Activated CD4-positive, alpha-beta T cell treated with anti-CD3 and anti-CD28 coated beads, Interleukin-2, amount 10 ng/mL, durations not matched to agents 7 days and 5 days (primary cell): ENCODE measurements at regions not wholly inside any gene's neighbourhood (a gene's known extent, or its start where the extent isn't known, plus 50 kb on each side); places are given as distances from the start of the nearest gene placed in this dataset.

Experiments
- CTCF ChIA-PET: fragments of 350-600 bp; sonication (Branson Sonifier 250); formaldehyde crosslinking; loops from one replicate; lab custom pipeline; 2021; ENCODE audit warnings: antibody characterized with exemption; lab: Charles Lee
- POLR2A ChIA-PET: fragments of 350-600 bp; sonication (Branson Sonifier 250); formaldehyde crosslinking; loops from one replicate; lab custom pipeline; 2021; ENCODE audit warnings: antibody characterized with exemption; lab: Charles Lee
- DNase-seq: peaks from one replicate; pipeline ENCODE4 v3.0.0-alpha.2; 2020
- H3K27ac Mint-ChIP-seq: one replicate; pipeline ENCODE4 v1.8.0; 2021; ENCODE audit warnings: mild to moderate bottlenecking, moderate library complexity, mixed read lengths
- H3K27me3 Mint-ChIP-seq: one replicate; pipeline ENCODE4 v1.8.0; 2021; ENCODE audit warnings: mixed read lengths
- H3K36me3 Mint-ChIP-seq: one replicate; pipeline ENCODE4 v1.8.0; 2021; ENCODE audit warnings: low read depth, mixed read lengths
- H3K4me1 Mint-ChIP-seq: one replicate; pipeline ENCODE4 v1.8.0; 2021; ENCODE audit warnings: mixed read lengths
- H3K4me3 Mint-ChIP-seq: one replicate; pipeline ENCODE4 v1.8.0; 2021; ENCODE audit warnings: mild to moderate bottlenecking, moderate library complexity, mixed read lengths
- H3K9me3 Mint-ChIP-seq: one replicate; pipeline ENCODE4 v1.8.0; 2021; ENCODE audit warnings: mixed read lengths

GRCh38 chr9:14479163-14479560, 165.2 kb upstream of the NFIB start:
- POLR2A ChIA-PET, result no interaction called here
- Mint-ChIP-seq H3K27me3 (peaks cover 3% of the 10 kb centered on the region), H3K27ac (no peak overlapping the region)

GRCh38 chr9:14478175-14479162, 164.5 kb upstream of the NFIB start:
- CTCF ChIA-PET, result interaction anchor here (1.0 kb wide), 1 partner anchor 13 kb away, joined by 3 read pairs; no protein-coding TSS in a partner anchor
- no peaks in the 10 kb centered on the region for H3K9me3 Mint-ChIP-seq
- no peak overlapping the region for H3K4me3 Mint-ChIP-seq
- no peak for DNase-seq
- no peaks in the 10 kb centered on the region for H3K36me3 Mint-ChIP-seq
- H3K4me1 Mint-ChIP-seq, result no peaks in the 10 kb centered on the region
- POLR2A ChIA-PET, result no interaction called here
- no peak overlapping the region for H3K27ac Mint-ChIP-seq
- H3K27me3 Mint-ChIP-seq, result peaks cover 3% of the 10 kb centered on the region

More at GRCh38 chr9:14479163-14479560, 165.2 kb upstream of the NFIB start:
- CTCF ChIA-PET, result interaction anchor here (0.7 to 1.0 kb wide), 2 partner anchors 13 to 20 kb away, joined by 3 to 4 read pairs; no protein-coding TSS in a partner anchor
- DNase-seq, result no peak
- Mint-ChIP-seq H3K4me3 (no peak overlapping the region), H3K36me3 (no peaks in the 10 kb centered on the region), H3K4me1 (no peaks in the 10 kb centered on the region), H3K9me3 (no peaks in the 10 kb centered on the region)

- no peak for DNase-seq
- Mint-ChIP-seq H3K4me3 (no peak overlapping the region), H3K4me1 (no peaks in the 10 kb centered on the region), H3K36me3 (no peaks in the 10 kb centered on the region), H3K27ac (no peak overlapping the region), H3K27me3 (peaks cover 1% of the 10 kb centered on the region), H3K9me3 (no peaks in the 10 kb centered on the region)
- ChIA-PET POLR2A (no interaction called here), CTCF (no interaction called here)
These were observed 157.1 kb upstream of the NFIB start for GRCh38 chr9:14471041-14471440.

GRCh38 chr9:14467675-14468374, 153.9 kb upstream of the NFIB start:
- Mint-ChIP-seq H3K9me3 (no peaks in the 10 kb centered on the region), H3K36me3 (no peaks in the 10 kb centered on the region), H3K27ac (no peak overlapping the region), H3K4me1 (no peaks in the 10 kb centered on the region), H3K27me3 (peaks cover 1% of the 10 kb centered on the region), H3K4me3 (no peak overlapping the region)
- DNase-seq, result no peak
- POLR2A ChIA-PET, result interaction anchor here (0.6 kb wide), 1 partner anchor 98 kb away, joined by 3 read pairs; no protein-coding TSS in a partner anchor
- CTCF ChIA-PET, result no interaction called here

- Mint-ChIP-seq H3K36me3 (no peaks in the 10 kb centered on the region), H3K4me3 (no peak overlapping the region), H3K4me1 (no peaks in the 10 kb centered on the region), H3K27ac (no peak overlapping the region), H3K9me3 (no peaks in the 10 kb centered on the region), H3K27me3 (peaks cover under 1% of the 10 kb centered on the region)
- CTCF ChIA-PET, result no interaction called here
- POLR2A ChIA-PET, result no interaction called here
- no peak for DNase-seq
These were observed 152.9 kb upstream of the NFIB start for GRCh38 chr9:14466828-14467227.

- H3K27me3 Mint-ChIP-seq, result no peaks in the 10 kb centered on the region
- H3K4me3 Mint-ChIP-seq, result no peak overlapping the region
- CTCF ChIA-PET, result interaction anchor here (1.2 kb wide), 1 partner anchor 13 kb away, joined by 3 read pairs; no protein-coding TSS in a partner anchor
- no peak for DNase-seq
- no peak overlapping the region for H3K27ac Mint-ChIP-seq
- no peaks in the 10 kb centered on the region for H3K4me1 Mint-ChIP-seq
- H3K9me3 Mint-ChIP-seq, result no peaks in the 10 kb centered on the region
- H3K36me3 Mint-ChIP-seq, result no peaks in the 10 kb centered on the region
- POLR2A ChIA-PET, result no interaction called here
These were observed 152.5 kb upstream of the NFIB start for GRCh38 chr9:14466429-14466818.

GRCh38 chr9:14462950-14463349, 149.0 kb upstream of the NFIB start:
- POLR2A ChIA-PET, result no interaction called here
- Mint-ChIP-seq H3K36me3 (no peaks in the 10 kb centered on the region), H3K4me3 (no peak overlapping the region), H3K4me1 (no peaks in the 10 kb centered on the region), H3K27me3 (no peaks in the 10 kb centered on the region), H3K27ac (no peak overlapping the region), H3K9me3 (no peaks in the 10 kb centered on the region)
- DNase-seq, result no peak
- CTCF ChIA-PET, result no interaction called here

- DNase-seq, result no peak
- Mint-ChIP-seq H3K36me3 (no peaks in the 10 kb centered on the region), H3K4me1 (no peaks in the 10 kb centered on the region), H3K27ac (no peak overlapping the region), H3K27me3 (no peaks in the 10 kb centered on the region), H3K9me3 (no peaks in the 10 kb centered on the region), H3K4me3 (no peak overlapping the region)
- ChIA-PET POLR2A (no interaction called here), CTCF (no interaction called here)
These were observed 141.3 kb upstream of the NFIB start for GRCh38 chr9:14455243-14455642.

GRCh38 chr9:14453286-14453685, 139.3 kb upstream of the NFIB start:
- POLR2A ChIA-PET, result no interaction called here
- H3K27ac Mint-ChIP-seq, result no peak overlapping the region
- CTCF ChIA-PET, result no interaction called here
- H3K36me3 Mint-ChIP-seq, result no peaks in the 10 kb centered on the region
- H3K27me3 Mint-ChIP-seq, result no peaks in the 10 kb centered on the region
- DNase-seq, result no peak
- no peak overlapping the region for H3K4me3 Mint-ChIP-seq
- H3K4me1 Mint-ChIP-seq, result no peaks in the 10 kb centered on the region
- no peaks in the 10 kb centered on the region for H3K9me3 Mint-ChIP-seq

GRCh38 chr9:14452539-14452938, 138.6 kb upstream of the NFIB start:
- Mint-ChIP-seq H3K4me1 (no peaks in the 10 kb centered on the region), H3K27ac (no peak overlapping the region), H3K4me3 (no peak overlapping the region), H3K36me3 (no peaks in the 10 kb centered on the region), H3K27me3 (no peaks in the 10 kb centered on the region), H3K9me3 (no peaks in the 10 kb centered on the region)
- POLR2A ChIA-PET, result no interaction called here
- DNase-seq, result no peak
- CTCF ChIA-PET, result no interaction called here

GRCh38 chr9:14451949-14452348, 138.0 kb upstream of the NFIB start:
- POLR2A ChIA-PET, result no interaction called here
- no peak overlapping the region for H3K27ac Mint-ChIP-seq

GRCh38 chr9:14447103-14447502, 133.2 kb upstream of the NFIB start:
- POLR2A ChIA-PET, result no interaction called here
- DNase-seq, result no peak
- CTCF ChIA-PET, result no interaction called here
- Mint-ChIP-seq H3K27me3 (peaks cover 4% of the 10 kb centered on the region), H3K4me1 (no peaks in the 10 kb centered on the region), H3K9me3 (no peaks in the 10 kb centered on the region), H3K27ac (no peak overlapping the region), H3K36me3 (no peaks in the 10 kb centered on the region), H3K4me3 (no peak overlapping the region)

More at GRCh38 chr9:14451949-14452348, 138.0 kb upstream of the NFIB start:
- H3K9me3 Mint-ChIP-seq, result no peaks in the 10 kb centered on the region
- H3K4me3 Mint-ChIP-seq, result no peak overlapping the region
- no peak for DNase-seq
- H3K27me3 Mint-ChIP-seq, result no peaks in the 10 kb centered on the region
- no peaks in the 10 kb centered on the region for H3K4me1 Mint-ChIP-seq
- CTCF ChIA-PET, result no interaction called here
- H3K36me3 Mint-ChIP-seq, result no peaks in the 10 kb centered on the region

GRCh38 chr9:14445946-14446345, 132.0 kb upstream of the NFIB start:
- H3K9me3 Mint-ChIP-seq, result no peaks in the 10 kb centered on the region
- H3K27me3 Mint-ChIP-seq, result peaks cover 4% of the 10 kb centered on the region
- CTCF ChIA-PET, result no interaction called here

More at GRCh38 chr9:14445946-14446345, 132.0 kb upstream of the NFIB start:
- POLR2A ChIA-PET, result no interaction called here
- Mint-ChIP-seq H3K4me1 (no peaks in the 10 kb centered on the region), H3K27ac (no peak overlapping the region), H3K4me3 (no peak overlapping the region), H3K36me3 (no peaks in the 10 kb centered on the region)
- no peak for DNase-seq
